Panc1 (cell line): ENCODE measurements at regions not wholly inside any gene's neighbourhood (a gene's known extent, or its start where the extent isn't known, plus 50 kb on each side); places are given as distances from the start of the nearest gene placed in this dataset.

Experiments
- POLR2AphosphoS5 ChIP-seq: IDR thresholded peaks from 2 replicates; pipeline ENCODE4 v1.6.1; 2012; ENCODE audit warnings: mild to moderate bottlenecking, low read depth, low read length, moderate library complexity
- REST ChIP-seq, 2 experiments: IDR thresholded peaks; 2 replicates each; pipeline ENCODE4 v1.6.1; 2011 to 2012; ENCODE audit warnings: low read depth in 2 of 2, control low read depth in 1 of 2, low read length in 1 of 2, mild to moderate bottlenecking in 1 of 2, moderate library complexity in 1 of 2; ENCODE audit not compliant: insufficient read depth in 1 of 2
- TF ChIP-seq, protein P1 (sequence below): fragments of 450-650 bp; IDR thresholded peaks from 2 replicates; pipeline ENCODE4 v1.5.1; 2017; ENCODE audit warnings: mild to moderate bottlenecking

DNA sequence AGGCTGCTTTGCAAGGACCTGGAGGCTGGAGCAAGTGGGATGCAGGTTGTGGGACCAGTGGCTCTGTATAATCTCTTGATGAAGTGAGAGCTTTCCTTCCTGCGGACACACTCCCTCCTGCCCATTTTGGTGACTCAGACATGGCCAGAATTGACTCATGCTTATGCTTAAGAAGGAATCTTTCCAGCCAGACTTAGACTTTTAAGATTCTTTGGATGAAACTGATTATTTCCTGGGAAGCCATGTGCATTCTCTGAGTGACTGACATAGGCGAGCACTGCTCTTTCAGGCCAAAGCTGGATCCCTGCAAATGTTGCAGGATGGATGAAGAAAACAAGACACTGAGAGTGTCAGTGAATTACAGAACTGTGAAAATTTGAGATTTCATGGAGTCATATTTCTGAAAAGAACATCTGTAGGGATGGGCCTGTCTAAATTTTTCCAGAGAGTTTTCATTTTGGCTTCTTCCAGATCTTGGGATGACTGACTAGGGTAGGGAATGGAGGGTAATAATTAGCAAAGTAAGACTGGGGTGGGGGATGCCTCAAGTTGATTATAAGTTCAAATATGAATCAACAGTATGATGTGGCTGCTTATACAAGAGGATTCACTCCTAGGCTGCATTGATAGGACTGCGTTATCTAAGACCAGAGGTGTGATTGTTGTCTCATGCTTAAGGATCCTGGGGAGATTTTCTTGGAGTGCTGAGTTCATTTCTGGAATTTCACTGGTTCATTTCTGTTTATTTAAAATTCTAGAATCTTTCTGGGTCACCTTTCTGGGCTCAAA is 195.8 kb downstream of the HIPK3 start:
- TF ChIP-seq, protein P1, sequence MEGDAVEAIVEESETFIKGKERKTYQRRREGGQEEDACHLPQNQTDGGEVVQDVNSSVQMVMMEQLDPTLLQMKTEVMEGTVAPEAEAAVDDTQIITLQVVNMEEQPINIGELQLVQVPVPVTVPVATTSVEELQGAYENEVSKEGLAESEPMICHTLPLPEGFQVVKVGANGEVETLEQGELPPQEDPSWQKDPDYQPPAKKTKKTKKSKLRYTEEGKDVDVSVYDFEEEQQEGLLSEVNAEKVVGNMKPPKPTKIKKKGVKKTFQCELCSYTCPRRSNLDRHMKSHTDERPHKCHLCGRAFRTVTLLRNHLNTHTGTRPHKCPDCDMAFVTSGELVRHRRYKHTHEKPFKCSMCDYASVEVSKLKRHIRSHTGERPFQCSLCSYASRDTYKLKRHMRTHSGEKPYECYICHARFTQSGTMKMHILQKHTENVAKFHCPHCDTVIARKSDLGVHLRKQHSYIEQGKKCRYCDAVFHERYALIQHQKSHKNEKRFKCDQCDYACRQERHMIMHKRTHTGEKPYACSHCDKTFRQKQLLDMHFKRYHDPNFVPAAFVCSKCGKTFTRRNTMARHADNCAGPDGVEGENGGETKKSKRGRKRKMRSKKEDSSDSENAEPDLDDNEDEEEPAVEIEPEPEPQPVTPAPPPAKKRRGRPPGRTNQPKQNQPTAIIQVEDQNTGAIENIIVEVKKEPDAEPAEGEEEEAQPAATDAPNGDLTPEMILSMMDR, result no peak
- TF ChIP-seq POLR2AphosphoS5, result no peak
- no peak for TF ChIP-seq REST (IDR thresholded peaks at IDR 0.05; ENCODE audit: insufficient read depth in 1 of 2, low read depth in 2 of 2, low read length in 1 of 2)
